ENCODE measurements at regions not wholly inside any gene's neighbourhood (a gene's known extent, or its start where the extent isn't known, plus 50 kb on each side); places are given as distances from the start of the nearest gene placed in this dataset.
"Not testable (repeated sequence)": the region's sequence is repeated elsewhere in the genome, so short reads cannot be mapped to it uniquely, and the experiment has no call there.

GRCh38 chr5:36537724-36538123 is 68.7 kb upstream of the SLC1A3 start:
- FAIRE-seq (no peak), DNase-seq (ENCODE audit: insufficient read length) (no peak)
- no peak for TF ChIP-seq POLR2AphosphoS5 (IDR thresholded peaks at IDR 0.05; ENCODE audit: low read depth, low read length)
- no peak for TF ChIP-seq POLR2A (IDR thresholded peaks at IDR 0.05; ENCODE audit: low read depth, low read length)
- no peak for TF ChIP-seq TAF1 (IDR thresholded peaks at IDR 0.05; ENCODE audit: borderline replicate concordance, low read depth, low read length)

DNA sequence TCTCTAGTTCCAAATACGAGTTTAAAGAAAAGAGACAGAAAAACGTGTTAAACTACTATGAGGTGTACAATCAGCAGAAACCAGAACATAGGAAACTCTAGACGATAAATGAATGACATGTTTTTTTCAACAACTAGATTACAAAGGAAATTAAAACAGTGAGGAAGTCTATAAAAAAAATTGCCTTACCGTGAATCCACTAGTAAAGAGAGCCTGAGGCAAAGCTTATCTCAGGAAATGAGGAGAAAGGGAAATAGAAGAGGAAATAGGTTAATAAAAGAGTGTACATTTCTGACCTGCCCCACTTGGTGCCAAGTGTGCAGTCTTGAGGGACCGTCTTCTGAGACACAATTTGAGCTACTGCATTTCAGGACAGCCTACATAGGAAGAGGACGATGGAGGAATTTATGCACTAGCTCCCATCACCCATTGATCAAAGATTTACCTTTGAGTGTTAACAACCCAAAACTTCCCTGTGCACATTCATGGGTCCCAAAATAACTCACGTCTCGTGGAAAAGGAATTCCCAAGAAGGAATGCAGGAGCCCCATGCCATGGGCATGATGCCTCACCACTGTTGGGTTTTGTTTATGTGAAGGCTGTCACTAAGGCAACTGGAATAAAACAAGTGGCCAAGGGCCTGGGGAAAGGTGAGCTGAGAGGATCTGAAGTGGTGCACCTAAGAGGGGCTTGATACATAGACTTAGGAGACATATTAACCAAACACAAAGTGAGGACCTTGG is 53.6 kb upstream of the SLC1A3 start:
- no peak for DNase-seq (ENCODE audit: insufficient read length)
- TF ChIP-seq POLR2AphosphoS5 (IDR thresholded peaks at IDR 0.05; ENCODE audit: low read depth, low read length) (no peak), TAF1 (IDR thresholded peaks at IDR 0.05; ENCODE audit: borderline replicate concordance, low read depth, low read length) (no peak), POLR2A (IDR thresholded peaks at IDR 0.05; ENCODE audit: low read depth, low read length) (no peak)
- FAIRE-seq, result no peak

DNA sequence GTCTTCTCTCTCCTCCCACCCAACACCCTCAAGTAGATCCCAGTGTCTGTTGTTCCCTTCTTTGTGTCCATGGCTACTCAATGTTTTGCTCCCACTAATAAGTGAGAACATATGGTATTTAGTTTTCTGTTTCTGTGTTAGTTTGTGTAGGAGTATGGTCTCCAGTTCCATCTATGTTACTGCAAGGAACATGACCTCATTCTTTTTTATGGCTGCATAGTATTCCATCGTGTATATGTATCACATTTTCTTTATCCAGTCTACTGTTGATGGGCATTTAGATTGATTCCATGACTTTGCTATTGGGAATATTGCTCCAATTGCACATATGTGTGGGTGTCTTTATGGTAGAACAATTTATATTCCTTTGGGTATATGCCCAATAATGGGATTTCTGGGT is 51.4 kb upstream of the SLC1A3 start:
- DNase-seq (ENCODE audit: insufficient read length); FAIRE-seq: not testable (repeated sequence)

Measured in GM12892 (cell line).